GM12878 (cell line): ENCODE measurements at regions not wholly inside any gene's neighbourhood (a gene's known extent, or its start where the extent isn't known, plus 50 kb on each side); places are given as distances from the start of the nearest gene placed in this dataset.

Experiments
- HSF1 ChIP-seq: fragments of 150-350 bp; IDR thresholded peaks from 2 replicates; pipeline ENCODE4 v1.6.1; 2014; ENCODE audit warnings: mild to moderate bottlenecking, low read depth, low read length
- KDM1A ChIP-seq: fragments of 200-600 bp; sonication (generic); IDR thresholded peaks from 2 replicates; pipeline ENCODE4 v1.6.1; 2016; ENCODE audit warnings: borderline replicate concordance
- MEF2B ChIP-seq: fragments of 450-650 bp; IDR thresholded peaks from 2 replicates; pipeline ENCODE4 v1.6.1; 2018; ENCODE audit warnings: mild to moderate bottlenecking, moderate library complexity; ENCODE audit not compliant: partially characterized antibody, poor library complexity, severe bottlenecking
- MTA2 ChIP-seq: fragments of 450-650 bp; IDR thresholded peaks from 2 replicates; pipeline ENCODE4 v1.6.1; 2016; ENCODE audit warnings: low read depth, mild to moderate bottlenecking, moderate library complexity
- SIN3A ChIP-seq: IDR thresholded peaks from 2 replicates; pipeline ENCODE4 v1.6.1; 2012; ENCODE audit warnings: low read depth, low read length, improper control_type of control experiment
- SKIL ChIP-seq: fragments of 450-650 bp; IDR thresholded peaks from 2 replicates; pipeline ENCODE4 v1.6.1; 2017; ENCODE audit warnings: mild to moderate bottlenecking, low read depth, inconsistent platforms; ENCODE audit not compliant: poor library complexity, severe bottlenecking
- SREBF2 ChIP-seq: IDR thresholded peaks from 2 replicates; pipeline ENCODE4 v1.6.1; 2012; ENCODE audit warnings: mild to moderate bottlenecking, low read length
- SUPT20H ChIP-seq: IDR thresholded peaks from 2 replicates; pipeline ENCODE4 v1.6.1; 2011; ENCODE audit warnings: low read depth, mild to moderate bottlenecking, low read length, moderate library complexity, borderline replicate concordance; ENCODE audit not compliant: control insufficient read depth
- TCF12 ChIP-seq: IDR thresholded peaks from 2 replicates; pipeline ENCODE4 v1.6.1; 2011; ENCODE audit warnings: low read depth, mild to moderate bottlenecking, low read length
- TCF7 ChIP-seq: IDR thresholded peaks from 2 replicates; pipeline ENCODE4 v1.6.1; 2014; ENCODE audit warnings: antibody characterized with exemption, borderline replicate concordance
- ZNF622 ChIP-seq: fragments of 450-650 bp; IDR thresholded peaks from 2 replicates; pipeline ENCODE4 v1.6.1; 2017; ENCODE audit warnings: mild to moderate bottlenecking, inconsistent platforms
- TF ChIP-seq, protein P1 (sequence below): fragments of 450-650 bp; formaldehyde crosslinking; IDR thresholded peaks from 2 replicates; pipeline ENCODE4 v1.4.0; 2022; ENCODE audit warnings: mild to moderate bottlenecking, moderate library complexity
- TF ChIP-seq, protein P2 (sequence below): fragments of 450-650 bp; IDR thresholded peaks from 2 replicates; pipeline ENCODE4 v1.6.1; 2017; ENCODE audit warnings: mild to moderate bottlenecking, moderate library complexity
- TF ChIP-seq, protein P3 (sequence below): fragments of 450-650 bp; IDR thresholded peaks from 2 replicates; pipeline ENCODE4 v1.6.1; 2017; ENCODE audit warnings: mild to moderate bottlenecking, moderate library complexity

DNA sequence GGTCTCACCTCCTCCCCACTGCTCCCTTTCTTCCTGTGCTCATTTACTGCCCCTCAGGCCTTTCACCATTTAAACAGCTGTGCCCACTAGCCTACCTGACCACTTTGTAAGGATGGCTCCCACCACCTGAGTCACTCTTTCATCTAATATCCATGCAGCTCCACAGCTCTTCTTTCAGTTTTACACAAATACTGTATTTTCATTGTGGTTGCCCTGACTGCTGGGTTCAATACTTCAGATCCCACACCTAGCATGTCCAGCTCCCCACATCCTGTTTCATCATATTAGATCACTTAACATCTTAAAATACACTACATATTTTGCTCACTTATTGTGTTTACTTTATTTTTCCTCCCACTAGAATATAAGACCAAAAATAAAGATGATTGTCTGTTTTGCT is 1110.6 kb downstream of the TSN start (continued):
- TF ChIP-seq, protein P1, sequence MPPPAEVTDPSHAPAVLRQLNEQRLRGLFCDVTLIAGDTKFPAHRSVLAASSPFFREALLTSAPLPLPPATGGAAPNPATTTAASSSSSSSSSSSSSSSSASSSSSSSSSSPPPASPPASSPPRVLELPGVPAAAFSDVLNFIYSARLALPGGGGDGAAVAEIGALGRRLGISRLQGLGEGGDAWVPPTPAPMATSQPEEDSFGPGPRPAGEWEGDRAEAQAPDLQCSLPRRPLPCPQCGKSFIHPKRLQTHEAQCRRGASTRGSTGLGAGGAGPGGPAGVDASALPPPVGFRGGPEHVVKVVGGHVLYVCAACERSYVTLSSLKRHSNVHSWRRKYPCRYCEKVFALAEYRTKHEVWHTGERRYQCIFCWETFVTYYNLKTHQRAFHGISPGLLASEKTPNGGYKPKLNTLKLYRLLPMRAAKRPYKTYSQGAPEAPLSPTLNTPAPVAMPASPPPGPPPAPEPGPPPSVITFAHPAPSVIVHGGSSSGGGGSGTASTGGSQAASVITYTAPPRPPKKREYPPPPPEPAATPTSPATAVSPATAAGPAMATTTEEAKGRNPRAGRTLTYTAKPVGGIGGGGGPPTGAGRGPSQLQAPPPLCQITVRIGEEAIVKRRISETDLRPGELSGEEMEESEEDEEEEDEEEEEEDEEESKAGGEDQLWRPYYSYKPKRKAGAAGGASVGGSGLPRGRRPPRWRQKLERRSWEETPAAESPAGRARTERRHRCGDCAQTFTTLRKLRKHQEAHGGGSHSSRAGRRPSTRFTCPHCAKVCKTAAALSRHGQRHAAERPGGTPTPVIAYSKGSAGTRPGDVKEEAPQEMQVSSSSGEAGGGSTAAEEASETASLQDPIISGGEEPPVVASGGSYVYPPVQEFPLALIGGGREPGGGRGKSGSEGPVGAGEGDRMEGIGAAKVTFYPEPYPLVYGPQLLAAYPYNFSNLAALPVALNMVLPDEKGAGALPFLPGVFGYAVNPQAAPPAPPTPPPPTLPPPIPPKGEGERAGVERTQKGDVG (CRISPR knock-in tag): no peak
- TF ChIP-seq, protein P2, sequence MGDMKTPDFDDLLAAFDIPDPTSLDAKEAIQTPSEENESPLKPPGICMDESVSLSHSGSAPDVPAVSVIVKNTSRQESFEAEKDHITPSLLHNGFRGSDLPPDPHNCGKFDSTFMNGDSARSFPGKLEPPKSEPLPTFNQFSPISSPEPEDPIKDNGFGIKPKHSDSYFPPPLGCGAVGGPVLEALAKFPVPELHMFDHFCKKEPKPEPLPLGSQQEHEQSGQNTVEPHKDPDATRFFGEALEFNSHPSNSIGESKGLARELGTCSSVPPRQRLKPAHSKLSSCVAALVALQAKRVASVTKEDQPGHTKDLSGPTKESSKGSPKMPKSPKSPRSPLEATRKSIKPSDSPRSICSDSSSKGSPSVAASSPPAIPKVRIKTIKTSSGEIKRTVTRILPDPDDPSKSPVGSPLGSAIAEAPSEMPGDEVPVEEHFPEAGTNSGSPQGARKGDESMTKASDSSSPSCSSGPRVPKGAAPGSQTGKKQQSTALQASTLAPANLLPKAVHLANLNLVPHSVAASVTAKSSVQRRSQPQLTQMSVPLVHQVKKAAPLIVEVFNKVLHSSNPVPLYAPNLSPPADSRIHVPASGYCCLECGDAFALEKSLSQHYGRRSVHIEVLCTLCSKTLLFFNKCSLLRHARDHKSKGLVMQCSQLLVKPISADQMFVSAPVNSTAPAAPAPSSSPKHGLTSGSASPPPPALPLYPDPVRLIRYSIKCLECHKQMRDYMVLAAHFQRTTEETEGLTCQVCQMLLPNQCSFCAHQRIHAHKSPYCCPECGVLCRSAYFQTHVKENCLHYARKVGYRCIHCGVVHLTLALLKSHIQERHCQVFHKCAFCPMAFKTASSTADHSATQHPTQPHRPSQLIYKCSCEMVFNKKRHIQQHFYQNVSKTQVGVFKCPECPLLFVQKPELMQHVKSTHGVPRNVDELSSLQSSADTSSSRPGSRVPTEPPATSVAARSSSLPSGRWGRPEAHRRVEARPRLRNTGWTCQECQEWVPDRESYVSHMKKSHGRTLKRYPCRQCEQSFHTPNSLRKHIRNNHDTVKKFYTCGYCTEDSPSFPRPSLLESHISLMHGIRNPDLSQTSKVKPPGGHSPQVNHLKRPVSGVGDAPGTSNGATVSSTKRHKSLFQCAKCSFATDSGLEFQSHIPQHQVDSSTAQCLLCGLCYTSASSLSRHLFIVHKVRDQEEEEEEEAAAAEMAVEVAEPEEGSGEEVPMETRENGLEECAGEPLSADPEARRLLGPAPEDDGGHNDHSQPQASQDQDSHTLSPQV: no peak
- TF ChIP-seq SUPT20H (no peak), TCF12 (no peak), KDM1A (no peak), SKIL (no peak), SIN3A (no peak), ZNF622 (no peak), SREBF2 (no peak), TCF7 (no peak), MTA2 (peak; percentile 76), MEF2B (peak; percentile 56), HSF1 (no peak)
- TF ChIP-seq, protein P3, sequence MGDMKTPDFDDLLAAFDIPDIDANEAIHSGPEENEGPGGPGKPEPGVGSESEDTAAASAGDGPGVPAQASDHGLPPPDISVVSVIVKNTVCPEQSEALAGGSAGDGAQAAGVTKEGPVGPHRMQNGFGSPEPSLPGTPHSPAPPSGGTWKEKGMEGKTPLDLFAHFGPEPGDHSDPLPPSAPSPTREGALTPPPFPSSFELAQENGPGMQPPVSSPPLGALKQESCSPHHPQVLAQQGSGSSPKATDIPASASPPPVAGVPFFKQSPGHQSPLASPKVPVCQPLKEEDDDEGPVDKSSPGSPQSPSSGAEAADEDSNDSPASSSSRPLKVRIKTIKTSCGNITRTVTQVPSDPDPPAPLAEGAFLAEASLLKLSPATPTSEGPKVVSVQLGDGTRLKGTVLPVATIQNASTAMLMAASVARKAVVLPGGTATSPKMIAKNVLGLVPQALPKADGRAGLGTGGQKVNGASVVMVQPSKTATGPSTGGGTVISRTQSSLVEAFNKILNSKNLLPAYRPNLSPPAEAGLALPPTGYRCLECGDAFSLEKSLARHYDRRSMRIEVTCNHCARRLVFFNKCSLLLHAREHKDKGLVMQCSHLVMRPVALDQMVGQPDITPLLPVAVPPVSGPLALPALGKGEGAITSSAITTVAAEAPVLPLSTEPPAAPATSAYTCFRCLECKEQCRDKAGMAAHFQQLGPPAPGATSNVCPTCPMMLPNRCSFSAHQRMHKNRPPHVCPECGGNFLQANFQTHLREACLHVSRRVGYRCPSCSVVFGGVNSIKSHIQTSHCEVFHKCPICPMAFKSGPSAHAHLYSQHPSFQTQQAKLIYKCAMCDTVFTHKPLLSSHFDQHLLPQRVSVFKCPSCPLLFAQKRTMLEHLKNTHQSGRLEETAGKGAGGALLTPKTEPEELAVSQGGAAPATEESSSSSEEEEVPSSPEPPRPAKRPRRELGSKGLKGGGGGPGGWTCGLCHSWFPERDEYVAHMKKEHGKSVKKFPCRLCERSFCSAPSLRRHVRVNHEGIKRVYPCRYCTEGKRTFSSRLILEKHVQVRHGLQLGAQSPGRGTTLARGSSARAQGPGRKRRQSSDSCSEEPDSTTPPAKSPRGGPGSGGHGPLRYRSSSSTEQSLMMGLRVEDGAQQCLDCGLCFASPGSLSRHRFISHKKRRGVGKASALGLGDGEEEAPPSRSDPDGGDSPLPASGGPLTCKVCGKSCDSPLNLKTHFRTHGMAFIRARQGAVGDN: no peak
